ENCODE measurements at regions not wholly inside any gene's neighbourhood (a gene's known extent, or its start where the extent isn't known, plus 50 kb on each side); places are given as distances from the start of the nearest gene placed in this dataset.
"Not testable (repeated sequence)": the region's sequence is repeated elsewhere in the genome, so short reads cannot be mapped to it uniquely, and the experiment has no call there.

- DNase-seq (ENCODE audit: low spot score), result peak; percentile 55
These were observed 988.0 kb downstream of the PCDH17 start for GRCh38 chr13:58619396-58620113.

- DNase-seq (ENCODE audit: low spot score), result no peak
These were observed 988.6 kb downstream of the PCDH17 start for GRCh38 chr13:58620176-58620575.

- no peak for DNase-seq (ENCODE audit: low spot score)
These were observed 994.3 kb downstream of the PCDH17 start for GRCh38 chr13:58625703-58626389.

GRCh38 chr13:58630794-58631193, 999.2 kb downstream of the PCDH17 start:
- no peak for DNase-seq (ENCODE audit: low spot score)

GRCh38 chr13:58633226-58633625, 1001.7 kb downstream of the PCDH17 start:
- no peak for DNase-seq (ENCODE audit: low spot score)

GRCh38 chr13:58655086-58655485, 1023.5 kb downstream of the PCDH17 start:
- no peak for DNase-seq (ENCODE audit: low spot score)

GRCh38 chr13:58660826-58661225, 1029.3 kb downstream of the PCDH17 start:
- no peak for DNase-seq (ENCODE audit: low spot score)

GRCh38 chr13:58666331-58666730, 1034.8 kb downstream of the PCDH17 start:
- DNase-seq (ENCODE audit: low spot score), result no peak

- no peak for DNase-seq (ENCODE audit: low spot score)
These were observed 1035.6 kb downstream of the PCDH17 start for GRCh38 chr13:58667096-58667495.

GRCh38 chr13:58680115-58680514, 1048.6 kb downstream of the PCDH17 start:
- DNase-seq (ENCODE audit: low spot score), result no peak

GRCh38 chr13:58682616-58683015, 1051.1 kb downstream of the PCDH17 start:
- DNase-seq (ENCODE audit: low spot score), result no peak

- DNase-seq (ENCODE audit: low spot score), result no peak
These were observed 1055.6 kb downstream of the PCDH17 start for GRCh38 chr13:58687148-58687547.

- no peak for DNase-seq (ENCODE audit: low spot score)
These were observed 1067.0 kb downstream of the PCDH17 start for GRCh38 chr13:58698531-58698930.

GRCh38 chr13:58704953-58705352, 1073.4 kb downstream of the PCDH17 start:
- no peak for DNase-seq (ENCODE audit: low spot score)

GRCh38 chr13:58706421-58706820, 1074.9 kb downstream of the PCDH17 start:
- no peak for DNase-seq (ENCODE audit: low spot score)

- peak; percentile 51 for DNase-seq (ENCODE audit: low spot score)
These were observed 1080.6 kb downstream of the PCDH17 start for GRCh38 chr13:58712191-58712590.

- not testable (repeated sequence) for DNase-seq (ENCODE audit: low spot score)
These were observed 1082.5 kb downstream of the PCDH17 start for GRCh38 chr13:58714016-58714415.

GRCh38 chr13:58721273-58721672, 1089.7 kb downstream of the PCDH17 start:
- DNase-seq (ENCODE audit: low spot score), result no peak

GRCh38 chr13:58728126-58728525, 1096.6 kb downstream of the PCDH17 start:
- no peak for DNase-seq (ENCODE audit: low spot score)

- no peak for DNase-seq (ENCODE audit: low spot score)
These were observed 1097.8 kb downstream of the PCDH17 start for GRCh38 chr13:58729361-58729760.

- no peak for DNase-seq (ENCODE audit: low spot score)
These were observed 1113.1 kb downstream of the PCDH17 start for GRCh38 chr13:58744686-58745085.

- DNase-seq (ENCODE audit: low spot score), result no peak
These were observed 1136.0 kb downstream of the PCDH17 start for GRCh38 chr13:58767566-58767965.

- no peak for DNase-seq (ENCODE audit: low spot score)
These were observed 1141.8 kb downstream of the PCDH17 start for GRCh38 chr13:58773280-58773859.

Data from D341Med (cell line).